Renal pelvis (tissue), 1 donor: ENCODE measurements at regions not wholly inside any gene's neighbourhood (a gene's known extent, or its start where the extent isn't known, plus 50 kb on each side); places are given as distances from the start of the nearest gene placed in this dataset.

Experiments used
- DNase-seq: peaks from one replicate; pipeline ENCODE4 v3.0.0-alpha.2; 2013

DNA sequence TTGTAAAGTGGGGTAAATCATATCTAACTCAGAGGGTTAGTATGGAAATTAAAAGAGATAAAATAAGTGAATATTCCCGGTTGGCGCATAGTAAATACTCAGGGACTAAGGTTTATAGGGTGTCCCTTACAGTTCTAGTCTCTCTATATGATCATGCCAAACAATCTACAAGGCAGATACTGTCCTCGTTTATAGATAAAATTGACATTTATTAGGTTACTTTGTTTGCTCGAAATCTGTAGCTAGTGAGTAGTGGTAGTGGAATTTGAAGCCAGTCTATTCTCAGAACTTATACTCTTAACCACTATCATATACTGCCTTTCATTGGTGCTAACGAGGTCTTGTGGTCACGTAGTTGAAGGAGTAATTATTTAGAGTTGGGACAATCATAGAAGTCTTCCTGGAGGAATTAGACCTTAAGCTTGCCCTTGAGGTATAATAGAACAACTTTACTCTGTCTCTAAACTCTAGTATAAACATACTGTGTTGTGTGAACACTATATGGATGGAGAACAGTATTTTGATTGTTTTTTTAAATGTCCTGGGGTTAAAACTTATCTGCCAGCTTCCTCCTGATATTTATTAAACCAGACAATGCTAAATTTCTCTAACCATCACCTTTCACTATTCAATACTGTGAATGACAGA is 324.0 kb downstream of the STIM2 start:
- no peak for DNase-seq

- no peak for DNase-seq
These were observed 326.1 kb downstream of the STIM2 start for GRCh38 chr4:27186710-27187109.

DNA sequence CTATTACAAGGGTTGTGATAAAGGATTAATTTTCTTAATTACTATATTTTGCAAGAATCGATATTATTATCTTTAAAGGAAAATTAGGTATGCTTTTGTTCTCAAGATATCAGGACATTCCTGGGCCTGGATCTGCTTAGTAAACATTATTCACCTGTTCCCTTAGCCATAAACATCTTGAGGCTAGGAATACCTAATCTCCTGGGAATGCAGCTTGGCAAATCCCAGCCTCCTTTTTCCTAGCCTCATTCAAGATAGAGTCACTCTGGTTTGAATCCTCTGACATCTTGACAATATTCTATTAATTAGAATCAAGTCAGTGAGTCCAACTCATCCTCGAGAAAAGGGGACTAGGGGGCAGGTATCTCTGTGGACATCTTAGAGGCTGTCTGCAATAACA is 327.1 kb downstream of the STIM2 start:
- no peak for DNase-seq

DNA sequence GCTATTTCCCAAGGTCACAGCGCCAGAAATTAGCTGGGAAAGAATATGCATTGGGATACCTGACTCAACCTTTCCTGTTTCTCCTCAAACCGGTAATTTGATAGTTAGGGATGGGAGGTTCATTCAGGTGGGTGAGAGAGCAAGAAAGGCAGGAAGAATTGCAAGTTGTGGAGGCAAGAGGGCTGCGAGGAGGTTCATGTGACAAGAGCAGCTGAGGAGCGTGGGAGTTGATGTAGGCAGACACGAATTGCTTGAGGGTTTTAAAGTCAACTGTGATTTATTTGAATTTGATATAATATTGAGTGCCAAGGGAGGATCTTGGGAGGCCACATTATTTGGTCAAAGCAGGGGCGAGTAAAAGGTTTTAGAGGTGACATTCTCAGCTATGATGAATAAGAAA is 329.0 kb downstream of the STIM2 start:
- DNase-seq, result no peak

DNA sequence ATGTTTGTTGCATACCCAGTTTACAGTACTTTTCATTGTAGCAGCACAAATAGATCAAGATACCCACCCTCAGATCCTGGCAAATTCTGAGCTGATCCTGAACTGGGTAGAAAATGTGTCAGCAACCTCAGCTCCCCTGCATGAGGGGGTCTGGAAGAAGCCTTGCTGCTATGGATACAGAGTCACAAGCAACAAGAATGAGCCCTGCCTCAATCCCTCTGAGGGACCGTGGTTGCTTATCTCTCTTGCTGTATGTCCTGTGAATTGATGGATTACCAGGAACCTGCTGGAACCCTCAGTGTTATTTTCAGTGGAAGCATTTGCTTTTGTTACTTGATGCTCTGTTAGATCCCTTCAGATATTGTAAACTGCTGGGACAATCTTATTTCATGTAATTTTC is 331.0 kb downstream of the STIM2 start:
- no peak for DNase-seq

- no peak for DNase-seq
These were observed 334.0 kb downstream of the STIM2 start for GRCh38 chr4:27194599-27195176.

DNA sequence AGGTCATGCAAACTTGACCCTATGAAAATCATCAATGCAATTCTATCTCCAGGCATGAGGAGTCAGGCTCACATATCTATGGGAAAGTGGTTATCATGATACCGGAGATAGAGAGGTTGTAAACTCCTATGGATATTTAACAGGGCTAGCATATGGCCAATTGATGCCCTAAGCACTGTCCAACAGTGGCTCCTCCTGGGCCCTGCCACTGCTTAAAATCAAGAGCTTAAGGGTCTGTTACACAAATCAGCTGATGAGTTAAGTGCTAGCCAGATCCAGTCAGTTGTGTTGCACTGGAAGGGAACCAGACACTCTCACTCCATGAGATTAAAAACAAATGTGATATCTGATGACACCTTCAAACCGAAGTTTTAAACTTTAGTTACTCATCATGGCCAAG is 337.6 kb downstream of the STIM2 start:
- DNase-seq, result no peak

GRCh38 chr4:27198971-27199370 is 338.3 kb downstream of the STIM2 start:
- DNase-seq, result no peak

DNA sequence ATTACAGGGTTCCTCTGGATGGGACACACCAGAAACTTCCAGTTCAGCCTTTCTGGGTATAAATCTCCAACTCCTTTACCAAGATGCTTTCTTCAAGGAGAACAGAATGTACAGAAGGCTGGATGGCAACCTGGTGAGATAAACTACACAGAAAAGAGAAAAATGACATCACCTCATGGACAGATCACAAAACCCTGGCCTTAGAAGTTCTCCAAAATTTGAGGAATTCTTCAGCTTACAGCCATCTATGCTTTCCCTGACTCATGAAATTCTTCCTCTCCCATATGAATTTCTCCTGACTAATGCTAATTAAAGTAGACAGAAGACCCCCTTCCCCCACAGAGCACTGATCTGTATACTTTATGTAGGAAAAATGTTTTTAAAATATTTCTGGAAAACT is 345.4 kb downstream of the STIM2 start:
- DNase-seq, result no peak

GRCh38 chr4:27210956-27211355 is 350.3 kb downstream of the STIM2 start:
- no peak for DNase-seq

GRCh38 chr4:27214010-27214409 is 353.4 kb downstream of the STIM2 start:
- no peak for DNase-seq

- DNase-seq, result no peak
These were observed 354.7 kb downstream of the STIM2 start for GRCh38 chr4:27215220-27215826.

GRCh38 chr4:27217261-27217769 is 356.7 kb downstream of the STIM2 start:
- DNase-seq, result no peak

DNA sequence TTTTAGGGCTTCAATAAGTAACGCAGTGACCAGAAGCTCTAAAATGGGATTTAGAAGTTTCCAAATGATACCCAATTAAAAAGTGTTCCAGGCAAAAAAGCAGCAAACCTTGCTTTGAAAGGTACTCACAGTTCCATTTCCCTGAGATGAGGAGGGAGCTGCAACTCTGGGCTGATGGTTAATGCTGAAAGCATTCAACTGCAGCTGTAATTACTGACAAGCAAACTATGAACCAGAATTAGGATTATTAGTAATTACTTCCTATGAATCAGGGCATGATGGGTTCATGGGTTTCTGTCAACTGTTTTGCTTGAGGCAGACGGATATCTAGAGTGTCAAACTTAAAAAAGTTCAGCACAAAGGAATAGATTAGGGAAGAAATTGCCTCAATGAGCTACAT is 357.4 kb downstream of the STIM2 start:
- DNase-seq, result no peak

- no peak for DNase-seq
These were observed 362.7 kb downstream of the STIM2 start for GRCh38 chr4:27223326-27223725.

DNA sequence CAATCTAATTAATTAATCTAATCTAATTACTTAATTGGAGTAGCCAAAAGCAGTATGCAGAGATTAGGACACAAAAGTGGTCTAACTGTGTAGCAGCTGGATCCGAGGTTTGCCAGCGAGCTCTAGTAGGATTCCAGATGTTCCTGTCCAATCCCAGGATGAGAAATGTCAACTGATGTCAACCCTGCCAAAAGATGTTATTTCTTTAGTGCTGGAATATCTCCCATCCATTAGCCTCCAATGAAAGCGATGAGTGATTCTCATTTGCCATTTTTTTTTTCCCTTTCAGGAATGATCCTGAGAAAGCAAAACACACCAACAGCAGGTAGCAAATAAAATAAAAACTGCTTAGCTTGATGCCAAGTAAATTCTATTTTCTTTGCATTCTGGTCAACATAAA is 372.9 kb downstream of the STIM2 start:
- no peak for DNase-seq

DNA sequence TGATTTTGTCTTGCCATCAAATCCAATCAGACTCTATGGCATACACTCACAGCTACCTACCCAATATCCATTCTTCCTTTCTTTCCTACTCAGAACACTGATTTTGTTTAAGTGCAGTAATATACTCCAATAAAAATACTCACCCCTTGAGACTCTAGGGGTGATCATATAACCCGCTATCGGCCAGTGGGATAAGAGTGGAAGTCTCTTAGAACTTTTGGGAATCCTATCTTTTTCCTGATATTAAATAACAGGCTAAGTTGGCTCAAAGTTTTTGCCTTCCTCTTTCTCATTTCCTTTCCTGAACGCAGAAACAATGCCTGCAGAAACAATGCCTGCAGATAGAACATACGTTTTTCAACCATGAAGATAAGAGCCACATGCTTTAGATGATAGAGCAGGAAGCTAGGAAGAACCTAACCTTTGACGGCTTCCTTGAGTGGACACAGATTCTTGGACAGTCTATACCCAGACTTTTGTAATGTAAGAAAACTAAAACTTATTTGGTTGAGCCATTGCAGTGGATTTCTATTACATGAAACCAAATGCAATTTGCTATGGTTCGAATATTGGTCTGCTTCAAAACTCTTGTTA is 373.8 kb downstream of the STIM2 start:
- no peak for DNase-seq

DNA sequence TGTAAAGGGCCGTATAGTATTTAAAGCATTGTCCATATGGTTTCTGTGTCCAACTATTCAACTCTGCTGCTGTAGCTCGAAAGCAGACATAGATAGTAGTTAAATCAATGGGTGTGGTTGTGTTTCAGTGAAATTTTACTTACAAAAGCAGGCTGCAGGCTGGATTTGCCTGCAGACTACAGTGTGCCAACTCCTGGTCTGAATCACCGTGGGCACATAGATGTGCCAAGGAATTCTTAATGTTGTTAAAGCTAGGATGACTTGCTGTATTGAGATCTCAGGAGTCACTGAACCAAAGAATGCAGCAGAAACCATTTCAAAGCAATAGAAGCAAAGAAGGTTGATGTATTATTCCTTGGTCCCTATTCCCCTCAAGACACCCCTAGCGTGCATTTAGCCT is 379.0 kb downstream of the STIM2 start:
- no peak for DNase-seq

- DNase-seq, result no peak
These were observed 381.6 kb downstream of the STIM2 start for GRCh38 chr4:27242217-27242616.

DNA sequence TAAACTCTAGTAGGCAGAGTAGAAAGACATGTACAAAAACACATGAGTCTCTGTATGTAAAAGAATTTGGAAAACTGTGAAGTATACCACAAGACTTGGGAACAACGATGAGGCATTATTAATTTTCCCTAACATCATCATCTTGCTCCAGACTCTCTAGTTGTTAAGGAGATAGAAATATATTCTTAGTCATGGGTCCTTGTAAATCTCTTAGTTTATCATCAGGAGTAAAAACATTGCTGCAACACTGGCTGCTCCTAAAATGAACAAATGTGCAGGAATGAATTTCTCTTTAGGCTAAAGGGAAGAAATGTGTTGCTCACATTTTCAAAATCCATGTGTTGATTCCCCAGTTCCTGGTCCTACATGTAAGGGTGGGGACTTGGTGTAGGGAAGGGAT is 384.6 kb downstream of the STIM2 start:
- no peak for DNase-seq

DNA sequence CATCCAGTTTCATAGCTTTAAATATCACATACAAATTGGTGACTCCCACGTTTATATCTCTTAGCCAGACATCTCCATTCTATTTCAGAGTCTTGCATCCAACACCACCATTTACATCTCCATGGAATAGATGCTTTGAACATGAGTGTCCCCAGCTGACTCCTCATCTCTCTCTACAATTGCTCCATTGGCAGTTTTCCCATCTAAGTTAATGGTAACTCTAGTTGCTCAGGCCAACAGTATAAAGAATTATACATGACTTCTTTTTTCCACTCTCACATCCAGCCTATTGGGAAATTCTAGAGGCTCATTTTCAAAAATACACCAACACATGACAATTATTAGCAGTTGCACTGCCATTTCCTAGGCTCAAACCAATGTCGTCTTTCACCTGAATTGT is 388.2 kb downstream of the STIM2 start:
- no peak for DNase-seq

DNA sequence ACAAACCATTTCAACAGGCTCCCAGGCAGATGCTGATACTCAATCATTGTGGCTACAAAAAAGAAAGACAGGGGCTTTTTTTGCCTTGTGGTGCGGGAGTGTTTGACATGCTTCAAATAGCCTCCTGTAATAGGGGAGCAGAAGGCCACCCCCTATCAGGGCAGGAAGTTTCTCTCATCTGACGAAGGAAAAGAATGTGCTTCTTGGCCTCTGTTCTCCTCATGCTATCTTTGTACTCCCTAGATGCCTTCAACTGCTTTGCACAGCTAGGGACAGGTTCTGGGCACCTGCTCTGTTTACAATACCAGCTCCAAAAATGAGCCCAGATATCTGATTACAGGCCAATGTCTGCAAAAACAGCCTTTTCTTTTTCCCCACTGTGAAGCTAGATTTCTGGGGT is 391.1 kb downstream of the STIM2 start:
- no peak for DNase-seq

- DNase-seq, result no peak
These were observed 406.8 kb downstream of the STIM2 start for GRCh38 chr4:27267339-27267969.
